Body of pancreas (tissue), 4 donors: ENCODE measurements at regions not wholly inside any gene's neighbourhood (a gene's known extent, or its start where the extent isn't known, plus 50 kb on each side); places are given as distances from the start of the nearest gene placed in this dataset.
A peak's percentile ranks its signal among the peaks of the same experiment; 100 is the strongest.

Experiments
- ATAC-seq: fragments of 150-250 bp; one replicate; pipeline ENCODE4 v1.9.1; 2016
- DNase-seq, 4 donors: peaks; one replicate each; pipeline ENCODE4 v3.0.0-alpha.2; 2019
- H3K27ac ChIP-seq, 4 donors: fragments of 200-600 bp; sonication (generic); 1 replicate in 3 of 4; 2 replicates in 1 of 4; pipeline versions ENCODE4 v1.5.1 to v1.6.1; 2016 to 2019; ENCODE audit warnings: mild to moderate bottlenecking in 1 of 4, mixed read lengths in 1 of 4, moderate library complexity in 1 of 4
- H3K27me3 ChIP-seq, 2 donors: fragments of 200-600 bp; sonication (generic); one replicate each; pipeline ENCODE4 v1.6.0; 2016; ENCODE audit warnings: mild to moderate bottlenecking in 1 of 2
- H3K36me3 ChIP-seq, 2 donors: fragments of 200-600 bp; sonication (generic); replicated peaks in 1 of 2; 2 replicates each; pipeline ENCODE4 v1.5.1; 2016; ENCODE audit warnings: low read depth in 2 of 2; ENCODE audit not compliant: insufficient read depth in 1 of 2
- H3K4me1 ChIP-seq: fragments of 200-600 bp; sonication (generic); one replicate; pipeline ENCODE4 v1.6.0; 2016
- H3K4me3 ChIP-seq, 2 donors: fragments of 200-600 bp; sonication (generic); 1 replicate in 1 of 2; 2 replicates in 1 of 2; pipeline ENCODE4 v1.5.1; 2016 to 2019
- H3K9me3 ChIP-seq, 3 donors: fragments of 200-600 bp; sonication (generic); 1 replicate in 2 of 3; 2 replicates in 1 of 3; pipeline ENCODE4 v1.5.1; 2016
- CTCF ChIP-seq, 7 experiments: fragments of 450-650 bp in 4 of 7; fragments of 200-600 bp in 3 of 7; sonication (generic) in 3 of 7; IDR thresholded peaks; one replicate each; pipeline ENCODE4 v1.5.1; 2016 to 2019; ENCODE audit warnings: antibody characterized with exemption in 7 of 7
- POLR2A ChIP-seq, 3 donors: fragments of 450-650 bp; IDR thresholded peaks; one replicate each; pipeline ENCODE4 v1.6.1; 2016; ENCODE audit warnings: antibody characterized with exemption in 3 of 3, mild to moderate bottlenecking in 2 of 3
- WGBS, 2 donors: methylation state at CpG; one replicate each; pipeline ENCODE4 v1.1.5; 2017; 5-methylcytosine and 5-hydroxymethylcytosine counted together
- intact Hi-C: fragments of 100-400 bp; cut with DNase I; formaldehyde crosslinking; loops from one replicate; pipeline ENCODE4 v1.15.1; 2023

GRCh38 chr2:150555611-150556356 is 68.3 kb upstream of the RND3 start:
- no peaks in the 10 kb centered on the region for H3K4me1 ChIP-seq
- no peaks in the 10 kb centered on the region for H3K27me3 ChIP-seq
- ATAC-seq = no peak
- H3K9me3 ChIP-seq = no peaks in the 10 kb centered on the region
- TF ChIP-seq POLR2A (IDR thresholded peaks at IDR 0.05) (no peak), CTCF (IDR thresholded peaks at IDR 0.05) (no peak)
- no peak for DNase-seq
- H3K27ac ChIP-seq = no peak overlapping the region
- no peak overlapping the region for H3K4me3 ChIP-seq
- WGBS, 2 donors = 49 to 64% methylated on average over 4 of the region's 4 CpGs
- no peaks in the 10 kb centered on the region for H3K36me3 ChIP-seq
- intact Hi-C loops = no loop called here

- no peak overlapping the region for H3K4me3 ChIP-seq
- no peaks in the 10 kb centered on the region for H3K27me3 ChIP-seq
- no peak overlapping the region for H3K27ac ChIP-seq
- DNase-seq (no peak), ATAC-seq (no peak)
- 33% methylated on average over 1 of the region's 1 CpG for WGBS, 2 donors
- intact Hi-C loops = no loop called here
- no peaks in the 10 kb centered on the region for H3K4me1 ChIP-seq
- no peak for TF ChIP-seq CTCF (IDR thresholded peaks at IDR 0.05)
- no peak for TF ChIP-seq POLR2A (IDR thresholded peaks at IDR 0.05)
- no peaks in the 10 kb centered on the region for H3K9me3 ChIP-seq
- no peaks in the 10 kb centered on the region for H3K36me3 ChIP-seq
Measured at GRCh38 chr2:150554046-150554445, 66.6 kb upstream of the RND3 start.

- WGBS, 2 donors = 59 to 71% methylated on average over 5 of the region's 5 CpGs
- no peak overlapping the region for H3K4me3 ChIP-seq
- no peaks in the 10 kb centered on the region for H3K36me3 ChIP-seq
- H3K27me3 ChIP-seq = no peaks in the 10 kb centered on the region
- H3K9me3 ChIP-seq = no peaks in the 10 kb centered on the region
- ATAC-seq = no peak
- DNase-seq = no peak
- no peaks in the 10 kb centered on the region for H3K4me1 ChIP-seq
- no peak overlapping the region for H3K27ac ChIP-seq
- TF ChIP-seq CTCF (IDR thresholded peaks at IDR 0.05) (no peak), POLR2A (IDR thresholded peaks at IDR 0.05) (no peak)
- intact Hi-C loops = no loop called here
Measured at GRCh38 chr2:150552041-150552820, 64.8 kb upstream of the RND3 start.

GRCh38 chr2:150549381-150549780 is 61.9 kb upstream of the RND3 start:
- no peak for TF ChIP-seq CTCF (IDR thresholded peaks at IDR 0.05)
- TF ChIP-seq POLR2A (IDR thresholded peaks at IDR 0.05) = no peak
- no peak overlapping the region for H3K4me3 ChIP-seq
- no peak overlapping the region for H3K27ac ChIP-seq
- DNase-seq (peak in 1 of 4 donors; percentile 5), ATAC-seq (no peak)
- no peaks in the 10 kb centered on the region for H3K9me3 ChIP-seq
- intact Hi-C loops = no loop called here
- H3K4me1 ChIP-seq = no peaks in the 10 kb centered on the region
- H3K36me3 ChIP-seq = no peaks in the 10 kb centered on the region
- 34 to 36% methylated on average over 2 of the region's 2 CpGs for WGBS, 2 donors
- H3K27me3 ChIP-seq = no peaks in the 10 kb centered on the region
